Sigmoid colon (tissue), 4 donors: ENCODE measurements at regions not wholly inside any gene's neighbourhood (a gene's known extent, or its start where the extent isn't known, plus 50 kb on each side); places are given as distances from the start of the nearest gene placed in this dataset.

Experiments used
- EP300 ChIP-seq, 4 donors: sonication (generic); formaldehyde crosslinking; IDR thresholded peaks; one replicate each; pipeline ENCODE4 v1.6.1; 2017; ENCODE audit warnings: antibody characterized with exemption in 4 of 4
- POLR2A ChIP-seq, 2 donors: fragments of 450-650 bp; IDR thresholded peaks; one replicate each; pipeline ENCODE4 v1.6.1; 2016; ENCODE audit warnings: antibody characterized with exemption in 2 of 2, mild to moderate bottlenecking in 2 of 2, moderate library complexity in 2 of 2
- POLR2AphosphoS5 ChIP-seq, 4 donors: sonication (generic); formaldehyde crosslinking; IDR thresholded peaks; one replicate each; pipeline ENCODE4 v1.6.1; 2017; ENCODE audit warnings: antibody characterized with exemption in 4 of 4
- TF ChIP-seq, protein P1 (sequence below), 4 experiments: fragments of 450-650 bp in 3 of 4; fragments of 200-600 bp in 1 of 4; IDR thresholded peaks; one replicate each; pipeline ENCODE4 v1.5.1; 2016 to 2019; ENCODE audit warnings: antibody characterized with exemption in 4 of 4, mild to moderate bottlenecking in 3 of 4, moderate library complexity in 2 of 4

DNA sequence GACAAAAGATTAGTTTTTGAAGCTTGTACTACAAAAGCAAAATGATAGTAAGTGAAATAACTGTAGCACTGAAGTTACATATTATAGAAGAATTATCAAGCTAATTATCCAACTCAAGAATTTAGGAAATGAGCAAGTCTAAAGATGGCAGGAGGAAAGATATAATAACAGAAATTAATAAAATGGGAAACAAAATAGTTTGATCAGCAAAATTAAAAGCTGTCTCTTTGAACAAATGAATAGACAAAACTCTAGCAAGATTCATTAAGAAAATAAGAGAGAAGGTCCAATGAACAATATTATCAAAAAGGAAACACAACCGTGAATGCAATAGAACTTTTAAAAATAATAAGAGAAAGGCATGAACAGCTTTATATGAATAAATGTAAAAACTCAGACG lies 224.3 kb upstream of the IRX5 start:
- TF ChIP-seq POLR2A (IDR thresholded peaks at IDR 0.05) (no peak), POLR2AphosphoS5 (IDR thresholded peaks at IDR 0.05) (no peak), EP300 (IDR thresholded peaks at IDR 0.05) (no peak)
- TF ChIP-seq, protein P1, sequence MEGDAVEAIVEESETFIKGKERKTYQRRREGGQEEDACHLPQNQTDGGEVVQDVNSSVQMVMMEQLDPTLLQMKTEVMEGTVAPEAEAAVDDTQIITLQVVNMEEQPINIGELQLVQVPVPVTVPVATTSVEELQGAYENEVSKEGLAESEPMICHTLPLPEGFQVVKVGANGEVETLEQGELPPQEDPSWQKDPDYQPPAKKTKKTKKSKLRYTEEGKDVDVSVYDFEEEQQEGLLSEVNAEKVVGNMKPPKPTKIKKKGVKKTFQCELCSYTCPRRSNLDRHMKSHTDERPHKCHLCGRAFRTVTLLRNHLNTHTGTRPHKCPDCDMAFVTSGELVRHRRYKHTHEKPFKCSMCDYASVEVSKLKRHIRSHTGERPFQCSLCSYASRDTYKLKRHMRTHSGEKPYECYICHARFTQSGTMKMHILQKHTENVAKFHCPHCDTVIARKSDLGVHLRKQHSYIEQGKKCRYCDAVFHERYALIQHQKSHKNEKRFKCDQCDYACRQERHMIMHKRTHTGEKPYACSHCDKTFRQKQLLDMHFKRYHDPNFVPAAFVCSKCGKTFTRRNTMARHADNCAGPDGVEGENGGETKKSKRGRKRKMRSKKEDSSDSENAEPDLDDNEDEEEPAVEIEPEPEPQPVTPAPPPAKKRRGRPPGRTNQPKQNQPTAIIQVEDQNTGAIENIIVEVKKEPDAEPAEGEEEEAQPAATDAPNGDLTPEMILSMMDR (IDR thresholded peaks at IDR 0.05), result no peak
